IPS DF 6.9 (cell line): ENCODE measurements at regions not wholly inside any gene's neighbourhood (a gene's known extent, or its start where the extent isn't known, plus 50 kb on each side); places are given as distances from the start of the nearest gene placed in this dataset.

Experiments
- DNase-seq: peaks from one replicate; pipeline ENCODE4 v3.0.0-alpha.2; 2013; ENCODE audit warnings: low read depth, low spot score
- H3K27ac ChIP-seq: one replicate; pipeline ENCODE4 v1.5.1; 2013; ENCODE audit warnings: low read length, control low read depth
- H3K27me3 ChIP-seq: 2 replicates; pipeline ENCODE4 v1.6.1; 2013; ENCODE audit warnings: mild to moderate bottlenecking, low read length; ENCODE audit not compliant: control insufficient read depth, insufficient read depth
- H3K36me3 ChIP-seq: 2 replicates; pipeline ENCODE4 v1.6.1; 2013; ENCODE audit warnings: low read length; ENCODE audit not compliant: control insufficient read depth, insufficient read depth
- H3K4me1 ChIP-seq: 2 replicates; pipeline ENCODE4 v1.6.1; 2013; ENCODE audit warnings: low read length; ENCODE audit not compliant: control insufficient read depth, insufficient read depth
- H3K4me3 ChIP-seq: 2 replicates; pipeline ENCODE4 v1.5.1; 2013; ENCODE audit warnings: mild to moderate bottlenecking, low read length
- H3K9me3 ChIP-seq: 2 replicates; pipeline ENCODE4 v1.6.1; 2013; ENCODE audit warnings: low read length, inconsistent platforms; ENCODE audit not compliant: control insufficient read depth, insufficient read depth
- WGBS: extraction: QIAGEN DNeasy Blood & Tissue Kit; methylation state at CpG from one replicate; pipeline ENCODE4 v1.1.7; 2013; ENCODE audit warnings: mixed read lengths, missing lambda C conversion rate; ENCODE audit not compliant: insufficient read length, insufficient coverage; 5-methylcytosine and 5-hydroxymethylcytosine counted together

DNA sequence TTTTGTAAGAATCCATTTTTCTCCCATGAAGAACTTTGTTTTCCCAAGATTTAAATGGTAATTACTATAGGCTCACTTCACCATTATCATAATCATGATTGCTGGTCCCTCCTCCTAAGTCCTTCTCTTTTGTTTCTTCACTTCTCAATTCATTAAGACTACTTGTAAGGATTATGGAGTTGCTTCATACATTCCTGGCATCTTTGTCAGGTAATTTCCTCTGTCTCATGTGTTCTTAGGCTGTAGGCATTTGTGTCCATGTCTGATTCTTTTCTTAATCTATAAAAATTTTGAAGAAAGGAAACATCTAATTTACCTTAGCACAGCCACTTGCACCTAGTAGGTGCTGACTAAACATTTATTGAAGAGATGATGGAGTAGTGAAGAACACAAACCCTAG, 79.9 kb upstream of the SATB1 start:
- H3K9me3 ChIP-seq: no peaks in the 10 kb centered on the region
- no peaks in the 10 kb centered on the region for H3K36me3 ChIP-seq
- H3K4me1 ChIP-seq: no peaks in the 10 kb centered on the region
- H3K27ac ChIP-seq: no peak overlapping the region
- DNase-seq: no peak
- H3K4me3 ChIP-seq: no peak overlapping the region
- no peaks in the 10 kb centered on the region for H3K27me3 ChIP-seq

DNA sequence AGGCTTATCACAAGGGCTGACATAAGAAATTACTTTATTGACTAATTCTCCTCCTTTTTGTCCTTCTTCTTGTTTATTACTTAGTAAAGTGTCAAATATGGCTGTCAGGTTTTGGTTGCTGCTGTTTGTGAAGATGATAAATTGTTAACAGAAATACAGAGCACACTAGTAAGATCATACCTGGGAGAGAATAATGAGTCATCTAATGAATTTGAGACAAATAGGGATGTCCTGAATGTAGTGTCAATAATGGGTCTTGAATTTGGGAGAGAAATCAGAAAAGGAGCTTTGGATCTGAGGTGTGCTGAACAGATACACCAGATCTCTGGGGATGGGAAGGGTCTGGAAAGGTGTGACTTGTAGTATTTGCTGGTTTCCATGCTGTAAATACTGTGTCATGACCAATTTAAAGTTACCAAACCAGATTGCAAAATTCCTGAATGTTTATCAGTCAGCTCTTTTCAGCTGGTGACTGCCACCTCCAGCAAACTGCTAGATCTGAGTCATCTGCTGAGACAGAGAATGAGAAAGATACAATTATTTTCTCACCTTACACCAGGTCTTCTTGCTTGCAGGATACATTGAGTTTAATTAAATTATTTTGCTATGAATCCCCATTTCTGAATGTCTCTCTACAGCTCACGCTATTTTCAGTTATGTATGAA, 76.7 kb upstream of the SATB1 start:
- Histone ChIP-seq H3K4me1 (no peaks in the 10 kb centered on the region), H3K9me3 (no peaks in the 10 kb centered on the region), H3K27ac (no peak overlapping the region), H3K36me3 (no peaks in the 10 kb centered on the region), H3K27me3 (no peaks in the 10 kb centered on the region), H3K4me3 (no peak overlapping the region)
- no peak for DNase-seq
- WGBS: no CpG with 5 or more reads among the region's 1 CpG

GRCh38 chr3:18500322-18500721, 75.2 kb upstream of the SATB1 start:
- Histone ChIP-seq H3K36me3 (no peaks in the 10 kb centered on the region), H3K27me3 (no peaks in the 10 kb centered on the region), H3K4me1 (no peaks in the 10 kb centered on the region), H3K9me3 (no peaks in the 10 kb centered on the region), H3K27ac (no peak overlapping the region), H3K4me3 (no peak overlapping the region)
- WGBS: no CpG with 5 or more reads among the region's 2 CpGs
- no peak for DNase-seq

DNA sequence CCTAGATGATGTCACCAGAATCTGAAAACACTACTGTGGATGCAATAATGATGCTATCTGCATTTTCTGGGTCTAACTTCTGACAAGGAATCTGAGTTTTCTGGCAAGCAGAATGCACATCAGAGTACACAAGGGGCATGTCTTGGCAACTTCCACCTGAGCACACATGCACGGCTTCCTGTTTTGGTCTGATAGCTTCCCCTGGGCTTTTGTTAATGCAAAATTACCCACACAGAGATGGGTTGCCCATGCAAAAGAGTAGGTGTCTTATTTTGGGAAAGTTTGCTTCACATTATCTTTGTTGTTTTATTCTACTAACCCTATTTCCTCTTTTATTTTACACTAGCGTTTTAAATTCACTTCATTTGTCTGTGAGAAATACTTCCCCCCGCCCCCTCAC, 74.2 kb upstream of the SATB1 start:
- no CpG with 5 or more reads among the region's 3 CpGs for WGBS

GRCh38 chr3:18494251-18494650, 69.1 kb upstream of the SATB1 start:
- no peak overlapping the region for H3K27ac ChIP-seq
- no peaks in the 10 kb centered on the region for H3K9me3 ChIP-seq
- DNase-seq: no peak
- H3K36me3 ChIP-seq: no peaks in the 10 kb centered on the region
- no CpG with 5 or more reads among the region's 1 CpG for WGBS
- no peaks in the 10 kb centered on the region for H3K4me1 ChIP-seq
- no peaks in the 10 kb centered on the region for H3K27me3 ChIP-seq
- no peak overlapping the region for H3K4me3 ChIP-seq

More for the DNA sequence above, 74.2 kb upstream of the SATB1 start:
- Histone ChIP-seq H3K36me3 (no peaks in the 10 kb centered on the region), H3K4me1 (no peaks in the 10 kb centered on the region), H3K27ac (no peak overlapping the region), H3K4me3 (no peak overlapping the region), H3K27me3 (no peaks in the 10 kb centered on the region), H3K9me3 (no peaks in the 10 kb centered on the region)
- DNase-seq: no peak

DNA sequence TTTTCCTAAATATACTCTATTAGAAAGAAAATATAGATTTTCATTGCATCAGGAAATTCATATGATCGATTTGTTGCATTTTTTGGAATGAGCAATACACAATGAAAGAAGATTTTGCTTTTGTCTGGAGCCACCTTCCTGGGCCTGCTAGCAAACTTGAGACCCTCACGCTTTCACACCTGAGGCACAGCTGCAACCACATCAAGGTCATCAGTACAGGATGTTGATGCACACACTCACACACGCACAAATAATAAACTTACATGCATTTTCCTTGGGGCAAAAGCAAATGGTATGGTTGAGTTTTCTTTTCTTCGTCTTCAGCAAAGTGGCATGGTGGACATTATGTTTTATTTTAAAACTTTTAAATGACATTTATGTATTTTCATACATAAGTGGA, 64.8 kb upstream of the SATB1 start:
- no peak overlapping the region for H3K27ac ChIP-seq
- H3K4me1 ChIP-seq: no peaks in the 10 kb centered on the region
- no peaks in the 10 kb centered on the region for H3K9me3 ChIP-seq
- WGBS: no CpG with 5 or more reads among the region's 4 CpGs
- H3K4me3 ChIP-seq: no peak overlapping the region
- H3K36me3 ChIP-seq: no peaks in the 10 kb centered on the region
- no peaks in the 10 kb centered on the region for H3K27me3 ChIP-seq
- no peak for DNase-seq

DNA sequence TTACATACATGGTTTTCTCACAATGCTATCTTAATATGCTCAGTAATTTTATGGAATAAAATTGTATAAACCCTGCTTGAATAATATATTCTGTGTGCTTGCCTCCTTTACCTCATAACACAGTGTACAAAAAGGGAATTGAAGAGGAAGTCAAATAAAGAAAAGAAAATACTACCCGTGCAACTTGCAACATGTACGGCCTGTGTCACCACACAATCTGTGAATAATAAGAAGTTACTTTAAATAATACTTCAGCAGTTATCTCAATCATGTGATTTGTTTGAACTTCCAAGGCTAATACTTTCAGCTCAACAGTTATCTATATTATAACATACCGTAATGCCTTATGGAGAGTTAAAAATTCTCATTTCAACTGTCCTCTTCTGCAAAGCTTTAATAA, 58.1 kb upstream of the SATB1 start:
- WGBS: no CpG with 5 or more reads among the region's 3 CpGs
- H3K4me3 ChIP-seq: no peak overlapping the region
- DNase-seq: no peak
- H3K9me3 ChIP-seq: no peaks in the 10 kb centered on the region
- H3K27ac ChIP-seq: no peak overlapping the region
- H3K4me1 ChIP-seq: no peaks in the 10 kb centered on the region
- H3K36me3 ChIP-seq: no peaks in the 10 kb centered on the region
- H3K27me3 ChIP-seq: no peaks in the 10 kb centered on the region

DNA sequence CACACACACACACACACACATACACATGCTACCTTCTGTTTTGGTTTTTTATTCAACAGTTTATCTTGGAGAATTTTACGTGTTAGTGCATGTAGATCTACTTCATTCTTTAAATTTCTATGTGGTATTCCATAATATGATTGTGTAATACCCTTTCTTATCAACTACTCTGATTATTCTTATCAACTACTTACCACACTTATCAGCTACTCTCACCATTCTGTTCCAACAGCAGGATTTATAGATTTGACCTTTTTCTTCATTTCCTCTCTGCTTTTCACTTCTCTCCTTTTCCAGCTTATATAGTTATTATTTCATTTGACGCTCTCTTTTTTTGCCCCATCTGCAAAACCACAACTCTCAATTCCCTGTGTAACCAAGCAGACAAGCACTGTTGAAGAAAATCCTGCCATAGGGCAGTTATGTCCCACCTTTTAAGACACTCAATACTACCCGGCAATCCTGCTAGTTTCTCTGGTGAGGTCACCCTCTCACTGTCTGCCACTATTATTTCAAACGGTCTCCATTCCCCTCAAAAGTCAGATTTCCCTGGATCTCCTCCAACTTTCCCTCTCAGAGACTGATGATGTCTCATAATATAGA, 56.9 kb upstream of the SATB1 start:
- Histone ChIP-seq H3K27ac (no peak overlapping the region), H3K4me1 (no peaks in the 10 kb centered on the region)
- WGBS: no CpG with 5 or more reads among the region's 4 CpGs

DNA sequence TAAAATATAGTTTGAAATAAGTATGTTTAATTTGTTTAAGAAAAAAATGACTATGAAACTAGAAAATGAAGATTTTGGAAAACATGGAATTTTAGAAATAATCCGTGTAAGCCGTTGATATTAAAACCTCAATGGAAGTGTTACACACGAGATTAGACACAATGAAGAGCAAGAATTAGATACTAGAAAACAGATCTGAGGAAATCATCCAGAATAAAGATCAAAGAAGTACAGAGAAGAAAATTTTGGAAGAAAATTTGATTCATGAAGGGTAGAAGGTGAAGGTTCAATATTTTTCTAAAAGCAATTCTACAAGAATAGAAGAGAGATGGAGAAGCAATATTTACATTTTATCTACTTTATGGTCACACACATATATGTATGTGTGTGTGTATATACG, 52.5 kb upstream of the SATB1 start:
- no peak for DNase-seq
- Histone ChIP-seq H3K4me3 (no peak overlapping the region), H3K36me3 (no peaks in the 10 kb centered on the region), H3K4me1 (no peaks in the 10 kb centered on the region), H3K27me3 (no peaks in the 10 kb centered on the region), H3K27ac (no peak overlapping the region), H3K9me3 (no peaks in the 10 kb centered on the region)
- no CpG with 5 or more reads among the region's 4 CpGs for WGBS

More for the DNA sequence above, 56.9 kb upstream of the SATB1 start:
- Histone ChIP-seq H3K36me3 (no peaks in the 10 kb centered on the region), H3K9me3 (no peaks in the 10 kb centered on the region), H3K4me3 (no peak overlapping the region), H3K27me3 (no peaks in the 10 kb centered on the region)
- no peak for DNase-seq
